ENCODE measurements at regions not wholly inside any gene's neighbourhood (a gene's known extent, or its start where the extent isn't known, plus 50 kb on each side); places are given as distances from the start of the nearest gene placed in this dataset.
"Not testable (repeated sequence)": the region's sequence is repeated elsewhere in the genome, so short reads cannot be mapped to it uniquely, and the experiment has no call there.

GRCh38 chr22:47423861-47424820, 661.7 kb downstream of the TBC1D22A start:
- no peak for DNase-seq

- no peak for DNase-seq
Observed at GRCh38 chr22:47423266-47423665, 660.8 kb downstream of the TBC1D22A start.

GRCh38 chr22:47422736-47423135, 660.3 kb downstream of the TBC1D22A start:
- DNase-seq: no peak

- no peak for DNase-seq
Observed at GRCh38 chr22:47421846-47422245, 659.4 kb downstream of the TBC1D22A start.

GRCh38 chr22:47420211-47420610, 657.8 kb downstream of the TBC1D22A start:
- no peak for DNase-seq

GRCh38 chr22:47419239-47419638, 656.8 kb downstream of the TBC1D22A start:
- peak in 1 of 51 donors; percentile 20 for DNase-seq

GRCh38 chr22:47417699-47418098, 655.2 kb downstream of the TBC1D22A start:
- no peak for DNase-seq

GRCh38 chr22:47411006-47411405, 648.6 kb downstream of the TBC1D22A start:
- no peak for DNase-seq

- DNase-seq: no peak
Observed at GRCh38 chr22:47409539-47410275, 647.3 kb downstream of the TBC1D22A start.

- no peak for DNase-seq
Observed at GRCh38 chr22:47408409-47408808, 646.0 kb downstream of the TBC1D22A start.

- DNase-seq: no peak
Observed at GRCh38 chr22:47407461-47408025, 645.1 kb downstream of the TBC1D22A start.

GRCh38 chr22:47406896-47407295, 644.4 kb downstream of the TBC1D22A start:
- no peak for DNase-seq

GRCh38 chr22:47406180-47406834, 643.9 kb downstream of the TBC1D22A start:
- DNase-seq: no peak

- not testable (repeated sequence) for DNase-seq
Observed at GRCh38 chr22:47405222-47405621, 642.8 kb downstream of the TBC1D22A start.

- DNase-seq: no peak
Observed at GRCh38 chr22:47402876-47403525, 640.6 kb downstream of the TBC1D22A start.

- DNase-seq: no peak
Observed at GRCh38 chr22:47401976-47402770, 639.7 kb downstream of the TBC1D22A start.

GRCh38 chr22:47401592-47401898, 639.1 kb downstream of the TBC1D22A start:
- DNase-seq: no peak

- no peak for DNase-seq
Observed at GRCh38 chr22:47400701-47401591, 638.5 kb downstream of the TBC1D22A start.

- not testable (repeated sequence) for DNase-seq
Observed at GRCh38 chr22:47400131-47400530, 637.7 kb downstream of the TBC1D22A start.

Data from hypothalamus (tissue), 51 donors.